Astrocyte of the cerebellum (primary cell): ENCODE measurements at regions not wholly inside any gene's neighbourhood (a gene's known extent, or its start where the extent isn't known, plus 50 kb on each side); places are given as distances from the start of the nearest gene placed in this dataset.

Experiments used
- DNase-seq: peaks from one replicate; pipeline ENCODE4 v3.0.0-alpha.2; 2011; ENCODE audit warnings: low read depth
- H3K4me3 ChIP-seq: 2 replicates; pipeline ENCODE4 v1.5.1; 2011; ENCODE audit warnings: mild to moderate bottlenecking, low read depth, low read length, moderate library complexity
- in situ Hi-C: cut with HindIII; loops from 2 replicates; pipeline ENCODE4 v1.10.0; 2017; ENCODE audit warnings: low sequenced_read_pairs
- TF ChIP-seq, protein P1 (sequence below): IDR thresholded peaks from 2 replicates; pipeline ENCODE4 v1.5.1; 2012; ENCODE audit warnings: low read length, low read depth, moderate library complexity, mild to moderate bottlenecking; ENCODE audit errors: missing control alignments

DNA sequence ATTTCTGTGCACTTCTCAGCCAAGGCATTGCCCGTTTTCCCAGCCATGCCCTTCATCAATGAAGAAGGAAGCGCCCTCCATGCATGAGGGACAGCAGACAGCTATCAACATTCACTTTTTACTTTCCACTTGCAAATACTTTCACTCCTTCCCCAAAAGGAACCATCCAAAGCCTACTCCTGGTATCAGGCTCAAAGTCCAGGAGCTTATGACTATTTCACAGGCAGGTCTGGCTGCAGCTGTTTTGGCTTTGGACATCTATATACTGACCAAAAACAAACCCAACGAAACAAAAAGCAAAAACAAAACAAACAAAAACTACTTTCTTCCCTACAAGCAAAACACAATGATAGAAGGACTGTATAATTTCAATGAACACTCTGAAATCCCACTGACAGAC is 825.1 kb downstream of the RNF144A start:
- in situ Hi-C loops, result no loop called here

DNA sequence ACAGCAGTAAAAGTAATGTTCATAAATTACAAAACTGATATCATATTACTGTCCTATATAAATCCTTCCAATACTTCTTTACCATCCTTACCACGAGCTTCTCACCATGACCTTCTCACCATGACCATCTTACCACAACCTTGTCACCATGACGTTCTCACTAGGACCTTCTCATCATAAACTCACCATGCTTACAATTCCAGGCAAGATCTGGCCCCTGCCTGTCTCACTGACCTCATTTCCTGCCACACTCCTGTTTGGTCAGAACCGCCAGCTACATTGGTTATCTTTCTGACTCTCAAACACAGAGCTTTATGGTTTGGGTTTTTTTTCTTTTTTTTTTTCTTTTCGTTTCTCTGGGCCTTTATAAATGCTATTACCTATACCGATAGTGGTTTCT is 827.6 kb downstream of the RNF144A start:
- in situ Hi-C loops, result no loop called here
- TF ChIP-seq, protein P1, sequence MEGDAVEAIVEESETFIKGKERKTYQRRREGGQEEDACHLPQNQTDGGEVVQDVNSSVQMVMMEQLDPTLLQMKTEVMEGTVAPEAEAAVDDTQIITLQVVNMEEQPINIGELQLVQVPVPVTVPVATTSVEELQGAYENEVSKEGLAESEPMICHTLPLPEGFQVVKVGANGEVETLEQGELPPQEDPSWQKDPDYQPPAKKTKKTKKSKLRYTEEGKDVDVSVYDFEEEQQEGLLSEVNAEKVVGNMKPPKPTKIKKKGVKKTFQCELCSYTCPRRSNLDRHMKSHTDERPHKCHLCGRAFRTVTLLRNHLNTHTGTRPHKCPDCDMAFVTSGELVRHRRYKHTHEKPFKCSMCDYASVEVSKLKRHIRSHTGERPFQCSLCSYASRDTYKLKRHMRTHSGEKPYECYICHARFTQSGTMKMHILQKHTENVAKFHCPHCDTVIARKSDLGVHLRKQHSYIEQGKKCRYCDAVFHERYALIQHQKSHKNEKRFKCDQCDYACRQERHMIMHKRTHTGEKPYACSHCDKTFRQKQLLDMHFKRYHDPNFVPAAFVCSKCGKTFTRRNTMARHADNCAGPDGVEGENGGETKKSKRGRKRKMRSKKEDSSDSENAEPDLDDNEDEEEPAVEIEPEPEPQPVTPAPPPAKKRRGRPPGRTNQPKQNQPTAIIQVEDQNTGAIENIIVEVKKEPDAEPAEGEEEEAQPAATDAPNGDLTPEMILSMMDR, result no peak
- no peak overlapping the region for H3K4me3 ChIP-seq
- no peak for DNase-seq

More for the DNA sequence above, 825.1 kb downstream of the RNF144A start:
- TF ChIP-seq, protein P1, result no peak
- no peak for DNase-seq
- no peak overlapping the region for H3K4me3 ChIP-seq

DNA sequence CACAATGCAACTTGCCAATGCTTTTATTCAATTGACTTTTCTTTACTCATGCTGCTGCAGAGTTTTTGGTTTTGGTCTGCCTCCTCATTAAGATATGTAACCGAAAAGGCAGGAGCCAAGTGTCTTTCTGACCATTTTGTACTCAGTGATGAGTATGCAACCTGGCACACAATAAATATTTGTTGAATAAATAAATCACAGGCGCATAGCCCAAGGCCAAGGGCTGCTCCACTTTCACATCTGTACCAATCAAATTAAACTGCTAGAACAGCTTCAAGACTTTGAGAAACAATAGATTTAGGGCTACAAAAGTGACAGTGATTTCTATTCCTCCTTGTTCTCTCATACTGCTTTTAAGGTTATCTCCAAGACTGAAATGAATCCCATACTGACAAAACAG is 828.2 kb downstream of the RNF144A start:
- DNase-seq, result no peak
- H3K4me3 ChIP-seq, result no peak overlapping the region
- TF ChIP-seq, protein P1, result no peak
- in situ Hi-C loops, result no loop called here

DNA sequence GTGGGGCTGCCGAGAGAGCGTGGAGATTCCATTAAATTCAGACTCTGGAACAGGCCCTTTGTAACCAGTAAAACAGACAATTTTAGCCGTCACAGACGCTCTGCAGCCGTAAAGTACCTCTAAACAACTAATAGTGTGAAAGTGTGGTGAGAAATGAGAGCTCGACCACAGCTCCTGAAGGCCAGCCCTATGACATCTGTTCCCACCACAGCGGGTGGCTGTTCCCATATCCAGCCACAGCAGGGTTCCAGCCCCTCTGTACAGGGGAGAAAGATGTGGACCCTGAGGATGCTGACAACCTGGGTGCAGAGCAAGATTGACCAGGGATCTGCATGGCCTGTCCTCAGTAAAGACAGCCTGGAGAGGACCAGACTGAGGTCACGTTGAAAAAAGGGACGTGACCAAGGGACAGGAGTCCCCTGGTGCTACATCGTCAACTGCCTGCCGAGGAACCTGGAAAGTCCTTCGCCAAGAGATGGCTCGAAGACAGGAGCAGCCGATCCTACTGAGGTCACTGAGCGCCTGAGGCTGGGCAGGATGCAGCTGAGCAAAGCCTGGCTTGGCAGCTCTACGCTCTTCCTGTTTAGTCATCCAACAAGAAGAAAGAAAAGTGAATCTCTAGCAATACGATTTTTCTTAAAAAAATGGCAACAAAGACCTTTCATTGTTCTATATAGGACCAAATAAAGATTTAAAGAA is 831.7 kb downstream of the RNF144A start:
- no peak for DNase-seq
- TF ChIP-seq, protein P1, result no peak
- H3K4me3 ChIP-seq, result no peak overlapping the region
- in situ Hi-C loops, result no loop called here

DNA sequence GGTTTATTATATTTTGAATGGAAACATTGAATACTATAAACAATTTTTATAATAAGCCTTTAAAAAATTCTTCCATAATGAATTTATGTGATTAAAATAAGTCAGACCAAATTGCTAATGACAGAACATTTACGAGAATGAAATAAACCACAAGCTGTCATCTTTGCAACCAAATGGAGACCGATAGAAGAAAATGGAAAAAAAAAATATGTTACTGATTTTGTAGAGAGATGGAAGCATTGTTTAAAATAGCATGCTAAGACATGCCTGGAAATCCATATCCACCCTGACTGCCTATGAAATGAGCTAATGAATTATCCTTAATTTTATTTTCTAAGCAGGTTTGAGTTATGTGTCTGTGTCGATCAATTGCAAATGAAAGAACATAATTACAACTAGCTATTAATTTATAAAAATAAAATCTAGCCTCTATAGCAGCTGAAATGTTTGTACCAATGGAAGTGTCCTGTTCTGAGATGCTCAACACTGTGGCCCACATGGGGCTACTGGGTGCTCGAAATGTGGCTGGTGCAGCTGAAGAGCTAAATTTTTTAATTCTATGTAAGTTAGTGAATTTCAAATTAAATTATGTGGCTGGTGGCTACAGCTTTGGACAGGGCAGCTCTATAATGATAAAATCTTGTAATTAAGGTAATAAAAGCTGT is 832.8 kb downstream of the RNF144A start:
- TF ChIP-seq, protein P1, result no peak
- in situ Hi-C loops, result no loop called here
- DNase-seq, result no peak

DNA sequence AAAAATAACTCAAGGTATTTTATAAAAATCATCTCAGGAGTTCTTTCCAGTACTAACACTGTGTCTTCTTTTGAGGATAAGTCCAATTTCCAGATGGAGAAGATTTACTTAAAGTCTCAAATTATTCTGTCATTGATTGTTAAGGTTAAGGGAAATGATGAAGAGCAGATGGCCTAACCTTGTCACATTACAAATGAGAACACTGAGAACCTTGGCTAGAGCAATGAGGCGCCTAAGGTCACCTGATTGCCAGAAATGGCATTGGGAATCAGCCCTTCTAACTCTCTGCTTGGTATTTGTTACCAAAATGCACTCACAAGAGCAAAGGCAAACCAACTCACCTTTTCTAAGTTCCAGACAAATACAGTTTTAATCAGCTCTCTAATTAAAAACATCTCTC is 835.1 kb downstream of the RNF144A start:
- TF ChIP-seq, protein P1, result no peak
- in situ Hi-C loops, result no loop called here

More for the DNA sequence above, 832.8 kb downstream of the RNF144A start:
- H3K4me3 ChIP-seq, result no peak overlapping the region

More for the DNA sequence above, 835.1 kb downstream of the RNF144A start:
- DNase-seq, result no peak
- H3K4me3 ChIP-seq, result no peak overlapping the region
